Mesenchymal stem cell (in vitro differentiated cells and primary cell): ENCODE measurements at regions not wholly inside any gene's neighbourhood (a gene's known extent, or its start where the extent isn't known, plus 50 kb on each side); places are given as distances from the start of the nearest gene placed in this dataset.

Experiments
- DNase-seq: peaks from one replicate; pipeline ENCODE4 v3.0.0-alpha.2; 2013
- H2AFZ ChIP-seq: one replicate; pipeline ENCODE4 v1.6.1; 2013; ENCODE audit warnings: low read depth, mild to moderate bottlenecking, control low read depth, inconsistent platforms, low read length, moderate library complexity
- H2AK5ac ChIP-seq: 2 replicates; pipeline ENCODE4 v1.6.1; 2013; ENCODE audit warnings: low read length, moderate library complexity, mild to moderate bottlenecking, inconsistent platforms; ENCODE audit not compliant: severe bottlenecking
- H2BK120ac ChIP-seq: one replicate; pipeline ENCODE4 v1.6.1; 2013; ENCODE audit warnings: low read depth, mild to moderate bottlenecking, inconsistent platforms, low read length, moderate library complexity
- H2BK12ac ChIP-seq, 2 experiments: one replicate each; pipeline ENCODE4 v1.6.1; 2013; ENCODE audit warnings: inconsistent platforms in 2 of 2, low read length in 2 of 2, mild to moderate bottlenecking in 2 of 2, moderate library complexity in 2 of 2, control low read depth in 1 of 2
- H2BK15ac ChIP-seq: one replicate; pipeline ENCODE4 v1.6.1; 2013; ENCODE audit warnings: mild to moderate bottlenecking, low read depth, inconsistent platforms; ENCODE audit not compliant: poor library complexity, severe bottlenecking
- H2BK5ac ChIP-seq: 2 replicates; pipeline ENCODE4 v1.6.1; 2013; ENCODE audit warnings: low read depth, mild to moderate bottlenecking, low read length, control low read depth, inconsistent platforms; ENCODE audit not compliant: poor library complexity, severe bottlenecking
- H3K14ac ChIP-seq, 2 experiments: one replicate each; pipeline ENCODE4 v1.6.1; 2013; ENCODE audit warnings: inconsistent platforms in 2 of 2, low read length in 2 of 2, control low read depth in 1 of 2, mild to moderate bottlenecking in 1 of 2, moderate library complexity in 1 of 2
- H3K18ac ChIP-seq, 2 experiments: one replicate each; pipeline ENCODE4 v1.6.1; 2013; ENCODE audit warnings: inconsistent platforms in 2 of 2, low read length in 2 of 2, control low read depth in 1 of 2, low read depth in 1 of 2, mild to moderate bottlenecking in 1 of 2
- H3K23ac ChIP-seq, 2 experiments: one replicate each; pipeline ENCODE4 v1.6.1; 2013; ENCODE audit warnings: inconsistent platforms in 2 of 2, low read length in 2 of 2, mild to moderate bottlenecking in 2 of 2, moderate library complexity in 2 of 2, control low read depth in 1 of 2
- H3K27ac ChIP-seq: 2 replicates; pipeline ENCODE4 v1.5.1; 2013; ENCODE audit warnings: mild to moderate bottlenecking, moderate library complexity, low read length, control low read depth, inconsistent platforms; ENCODE audit not compliant: poor library complexity, severe bottlenecking
- H3K27me3 ChIP-seq, 2 experiments: 2 replicates each; pipeline versions ENCODE4 v1.6.1 to v1.7.0; 2013; ENCODE audit warnings: low read length in 2 of 2, mild to moderate bottlenecking in 2 of 2, moderate library complexity in 2 of 2, control low read depth in 1 of 2, inconsistent platforms in 1 of 2; ENCODE audit not compliant: control insufficient read depth in 1 of 2, insufficient read depth in 1 of 2
- H3K36me3 ChIP-seq, 2 experiments: 2 replicates each; pipeline versions ENCODE4 v1.6.1 to v1.7.0; 2013; ENCODE audit warnings: low read length in 2 of 2, control low read depth in 1 of 2, inconsistent platforms in 1 of 2, low read depth in 1 of 2, mild to moderate bottlenecking in 1 of 2; ENCODE audit not compliant: insufficient read depth in 2 of 2, control insufficient read depth in 1 of 2
- H3K4ac ChIP-seq, 2 experiments: one replicate each; pipeline ENCODE4 v1.6.1; 2013; ENCODE audit warnings: inconsistent platforms in 2 of 2, low read length in 2 of 2, mild to moderate bottlenecking in 2 of 2, moderate library complexity in 2 of 2, control low read depth in 1 of 2, low read depth in 1 of 2
- H3K4me1 ChIP-seq: 2 replicates; pipeline ENCODE4 v1.6.1; 2013; ENCODE audit warnings: low read depth, low read length, control low read depth; ENCODE audit not compliant: control insufficient read depth, insufficient read depth
- H3K4me2 ChIP-seq: 2 replicates; pipeline ENCODE4 v1.6.1; 2013; ENCODE audit warnings: low read length, mild to moderate bottlenecking, inconsistent platforms; ENCODE audit not compliant: poor library complexity, severe bottlenecking
- H3K4me3 ChIP-seq, 2 experiments: 2 replicates each; pipeline versions ENCODE4 v1.5.1 to v1.7.0; 2013; ENCODE audit warnings: low read length in 2 of 2, mild to moderate bottlenecking in 2 of 2, control low read depth in 1 of 2, low read depth in 1 of 2; ENCODE audit not compliant: insufficient read depth in 1 of 2
- H3K79me1 ChIP-seq: replicated peaks from 2 replicates; pipeline ENCODE4 v1.6.1; 2013; ENCODE audit warnings: mild to moderate bottlenecking, control low read depth, low read length, inconsistent platforms; ENCODE audit not compliant: poor library complexity, severe bottlenecking
- H3K9ac ChIP-seq: 2 replicates; pipeline ENCODE4 v1.7.0; 2013; ENCODE audit warnings: mild to moderate bottlenecking, low read length, moderate library complexity
- H3K9me3 ChIP-seq: 2 replicates; pipeline ENCODE4 v1.7.0; 2013; ENCODE audit warnings: mild to moderate bottlenecking, low read length; ENCODE audit not compliant: control insufficient read depth
- H4K8ac ChIP-seq: one replicate; pipeline ENCODE4 v1.6.1; 2013; ENCODE audit warnings: inconsistent platforms, mild to moderate bottlenecking, low read length, moderate library complexity
- H4K91ac ChIP-seq: one replicate; pipeline ENCODE4 v1.6.1; 2013; ENCODE audit warnings: mild to moderate bottlenecking, low read length, inconsistent platforms
- WGBS: methylation state at CpG from one replicate; pipeline ENCODE4 v1.1.7; 2013; ENCODE audit warnings: mixed read lengths; 5-methylcytosine and 5-hydroxymethylcytosine counted together

DNA sequence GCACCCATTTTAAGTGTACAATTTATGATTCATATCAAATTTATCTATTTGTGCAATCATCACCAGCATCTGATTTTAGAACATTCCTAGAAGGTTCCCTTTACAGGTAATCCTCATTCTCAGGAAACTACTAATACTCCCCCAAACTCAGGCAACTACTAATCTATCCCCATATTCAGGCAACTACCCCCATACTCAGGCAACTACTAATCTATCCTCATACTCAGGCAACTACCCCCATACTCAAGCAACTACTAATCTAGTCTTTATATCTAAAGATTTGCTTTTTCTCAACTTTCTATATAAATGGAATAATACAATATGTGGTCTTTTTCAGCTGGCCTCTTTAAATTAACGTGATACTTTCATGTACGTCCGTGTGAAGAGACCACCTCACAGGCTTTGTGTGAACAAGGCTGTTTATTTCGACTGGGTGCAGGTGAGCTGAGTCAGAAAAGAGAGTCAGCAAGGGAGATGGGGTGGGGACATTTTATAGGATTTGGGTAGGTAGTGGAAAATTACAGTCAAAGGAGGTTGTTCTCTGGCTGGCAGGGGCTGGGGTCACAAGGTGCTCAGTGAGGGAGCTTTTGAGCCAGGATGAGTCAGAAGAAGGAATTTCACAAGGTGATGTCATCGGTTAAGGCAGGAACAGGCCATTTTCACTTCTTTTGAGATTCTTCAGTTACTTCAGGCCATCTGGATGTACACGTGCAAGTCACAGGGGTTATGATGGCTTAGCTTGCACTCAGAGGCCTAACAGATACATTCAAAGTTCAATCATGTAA, 1444.5 kb upstream of the CADM2 start:
- no peak overlapping the region for H2AK5ac ChIP-seq
- no peaks in the 10 kb centered on the region for H3K79me1 ChIP-seq
- H3K14ac ChIP-seq: no peak overlapping the region
- WGBS: 33% methylated on average over 6 of the region's 6 CpGs
- no peak overlapping the region for H4K8ac ChIP-seq
- H3K27ac ChIP-seq: peak overlapping the region; percentile 87
- no peaks in the 10 kb centered on the region for H3K9me3 ChIP-seq
- no peak overlapping the region for H2BK12ac ChIP-seq
- no peak overlapping the region for H3K9ac ChIP-seq
- H2AFZ ChIP-seq: no peak overlapping the region
- DNase-seq: peak; percentile 3
- H2BK5ac ChIP-seq: no peak overlapping the region
- H3K18ac ChIP-seq: no peak overlapping the region
- no peaks in the 10 kb centered on the region for H3K36me3 ChIP-seq
- H3K4me1 ChIP-seq: peaks cover 4% of the 10 kb centered on the region
- H3K4me3 ChIP-seq: no peak overlapping the region
- H3K4ac ChIP-seq: no peak overlapping the region
- H2BK120ac ChIP-seq: no peak overlapping the region
- no peak overlapping the region for H3K4me2 ChIP-seq
- no peak overlapping the region for H4K91ac ChIP-seq
- H3K23ac ChIP-seq: no peak overlapping the region
- H2BK15ac ChIP-seq: no peak overlapping the region
- H3K27me3 ChIP-seq: no peaks in the 10 kb centered on the region

DNA sequence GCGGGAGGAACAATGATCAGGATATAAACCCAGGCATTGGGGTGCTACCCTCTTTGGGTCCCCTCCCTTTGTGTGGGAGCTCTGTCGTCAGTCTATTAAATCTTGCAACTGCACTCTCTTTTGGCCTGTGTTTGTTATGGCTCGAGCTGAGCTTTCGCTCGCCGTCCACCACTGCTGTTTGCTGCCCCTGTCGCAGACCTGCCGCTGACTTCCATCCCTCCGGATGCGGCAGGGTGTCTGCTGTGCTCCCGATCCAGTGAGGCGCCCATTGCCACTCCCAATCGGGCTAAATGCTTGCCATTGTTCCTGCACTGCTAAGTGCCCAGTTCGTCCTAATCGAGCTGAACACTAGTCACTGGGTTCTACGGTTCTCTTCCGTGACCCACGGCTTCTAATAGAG, 1443.7 kb upstream of the CADM2 start:
- peak overlapping the region in 1 of 2 experiments; percentile 23 for H2BK12ac ChIP-seq
- peak overlapping the region; percentile 77 for H3K27ac ChIP-seq
- no peak overlapping the region for H3K18ac ChIP-seq
- H3K9me3 ChIP-seq: no peaks in the 10 kb centered on the region
- H2BK15ac ChIP-seq: no peak overlapping the region
- no peak overlapping the region for H4K91ac ChIP-seq
- no peak overlapping the region for H4K8ac ChIP-seq
- no peaks in the 10 kb centered on the region for H3K36me3 ChIP-seq
- no peak overlapping the region for H2BK120ac ChIP-seq
- H3K4me3 ChIP-seq: no peak overlapping the region
- H2BK5ac ChIP-seq: peak overlapping the region; percentile 88
- H3K14ac ChIP-seq: no peak overlapping the region
- H3K4me1 ChIP-seq: peaks cover 4% of the 10 kb centered on the region
- DNase-seq: no peak
- H3K27me3 ChIP-seq: no peaks in the 10 kb centered on the region
- H2AFZ ChIP-seq: no peak overlapping the region
- no peak overlapping the region for H3K23ac ChIP-seq
- H3K79me1 ChIP-seq: no peaks in the 10 kb centered on the region
- no peak overlapping the region for H3K4me2 ChIP-seq
- no peak overlapping the region for H3K9ac ChIP-seq
- H2AK5ac ChIP-seq: peak overlapping the region; percentile 32
- 92% methylated on average over 18 of the region's 18 CpGs for WGBS
- H3K4ac ChIP-seq: peak overlapping the region in 1 of 2 experiments; percentile 5

DNA sequence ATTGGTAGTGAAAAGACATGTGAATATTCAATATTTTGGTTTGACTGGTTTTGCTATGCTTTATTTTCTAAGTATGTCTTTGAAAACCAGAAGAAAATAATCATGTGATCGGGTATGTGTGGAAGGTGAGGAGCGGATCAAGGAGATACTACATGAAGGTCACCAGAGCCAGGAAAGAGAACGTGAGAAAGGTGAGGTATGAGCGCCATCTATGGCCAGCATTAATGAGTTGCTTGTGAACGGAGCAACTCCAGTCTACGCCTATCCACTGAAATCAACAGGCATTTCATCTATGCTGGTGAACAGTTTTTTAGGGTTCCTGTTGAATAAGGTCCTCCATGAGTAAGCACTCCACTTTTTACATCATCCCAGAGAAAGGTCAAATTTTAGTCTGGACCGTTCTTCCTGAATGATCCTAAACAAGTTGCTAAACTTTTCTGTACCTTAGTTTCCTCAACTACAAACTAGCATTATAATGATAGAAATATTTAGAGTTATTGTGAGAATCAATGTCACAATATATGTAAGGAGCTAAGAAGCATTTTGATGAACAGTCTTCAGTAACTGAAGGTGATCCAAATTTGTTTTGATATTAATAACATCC, 1435.2 kb upstream of the CADM2 start:
- Histone ChIP-seq H3K9me3 (no peaks in the 10 kb centered on the region), H2BK12ac (no peak overlapping the region), H3K14ac (no peak overlapping the region), H3K4me2 (no peak overlapping the region), H3K9ac (no peak overlapping the region), H2BK15ac (no peak overlapping the region), H2AK5ac (no peak overlapping the region), H3K23ac (no peak overlapping the region), H3K4ac (no peak overlapping the region), H3K27me3 (no peaks in the 10 kb centered on the region), H3K79me1 (no peaks in the 10 kb centered on the region), H2AFZ (no peak overlapping the region), H3K4me3 (no peak overlapping the region), H4K8ac (no peak overlapping the region), H2BK5ac (no peak overlapping the region), H3K4me1 (no peaks in the 10 kb centered on the region), H4K91ac (no peak overlapping the region), H3K27ac (no peak overlapping the region), H3K36me3 (no peaks in the 10 kb centered on the region), H3K18ac (no peak overlapping the region), H2BK120ac (no peak overlapping the region)
- peak; percentile 29 for DNase-seq
- WGBS: 7% methylated on average over 5 of the region's 7 CpGs

DNA sequence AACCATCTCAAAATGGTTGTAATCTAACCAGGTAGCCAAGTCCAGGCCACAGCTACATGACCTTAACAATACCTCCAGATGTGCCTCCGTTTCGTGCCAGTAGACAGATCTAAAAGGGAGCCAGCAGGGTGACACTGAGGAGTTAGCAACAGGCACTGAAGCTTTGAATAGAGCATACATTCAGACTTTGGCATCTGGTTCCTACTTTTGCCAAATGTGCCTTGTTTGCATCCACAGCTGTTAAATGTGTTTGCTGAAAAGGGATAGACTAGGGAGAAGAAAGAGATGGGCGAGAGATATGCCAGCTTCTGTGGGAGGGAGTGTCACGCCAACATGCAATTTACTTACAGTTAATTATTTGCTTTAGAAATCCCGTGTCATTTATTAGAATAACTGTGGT, 1433.9 kb upstream of the CADM2 start:
- H4K91ac ChIP-seq: no peak overlapping the region
- no peak overlapping the region for H2BK12ac ChIP-seq
- H3K79me1 ChIP-seq: no peaks in the 10 kb centered on the region
- no peak overlapping the region for H3K4me3 ChIP-seq
- no peak overlapping the region for H3K18ac ChIP-seq
- no peak overlapping the region for H4K8ac ChIP-seq
- WGBS: 59% methylated on average over 2 of the region's 5 CpGs
- H3K14ac ChIP-seq: no peak overlapping the region
- no peaks in the 10 kb centered on the region for H3K27me3 ChIP-seq
- H3K27ac ChIP-seq: no peak overlapping the region
- H3K9me3 ChIP-seq: no peaks in the 10 kb centered on the region
- no peak overlapping the region for H2AK5ac ChIP-seq
- no peak overlapping the region for H2BK120ac ChIP-seq
- no peak for DNase-seq
- no peak overlapping the region for H3K23ac ChIP-seq
- no peak overlapping the region for H2BK15ac ChIP-seq
- no peak overlapping the region for H2AFZ ChIP-seq
- no peaks in the 10 kb centered on the region for H3K4me1 ChIP-seq
- no peak overlapping the region for H3K4ac ChIP-seq
- H3K4me2 ChIP-seq: no peak overlapping the region
- H3K36me3 ChIP-seq: no peaks in the 10 kb centered on the region
- no peak overlapping the region for H2BK5ac ChIP-seq
- H3K9ac ChIP-seq: no peak overlapping the region
